Memory B cell (primary cell): ENCODE measurements at regions not wholly inside any gene's neighbourhood (a gene's known extent, or its start where the extent isn't known, plus 50 kb on each side); places are given as distances from the start of the nearest gene placed in this dataset.

Experiments used
- ATAC-seq: fragments of 150-1000 bp; cut with Tn5 transposase; 2 replicates; pipeline ENCODE4 v1.10.0; 2021; ENCODE audit warnings: low read depth, mild to moderate bottlenecking, moderate library complexity
- DNase-seq, 2 donors: peaks; one replicate each; pipeline ENCODE4 v3.0.0; 2022; ENCODE audit warnings: low spot score in 2 of 2
- H3K27ac Mint-ChIP-seq: one replicate; pipeline ENCODE4 v1.8.0; 2022; ENCODE audit warnings: mild to moderate bottlenecking, moderate library complexity, mixed read lengths
- H3K27me3 Mint-ChIP-seq: one replicate; pipeline ENCODE4 v1.8.0; 2022; ENCODE audit warnings: mixed read lengths
- H3K36me3 Mint-ChIP-seq: one replicate; pipeline ENCODE4 v1.8.0; 2022; ENCODE audit warnings: mild to moderate bottlenecking, mixed read lengths
- H3K4me1 Mint-ChIP-seq: one replicate; pipeline ENCODE4 v1.8.0; 2022; ENCODE audit warnings: mixed read lengths
- H3K4me3 Mint-ChIP-seq: one replicate; pipeline ENCODE4 v1.8.0; 2022; ENCODE audit warnings: mild to moderate bottlenecking, moderate library complexity, mixed read lengths
- H3K9me3 Mint-ChIP-seq: one replicate; pipeline ENCODE4 v1.8.0; 2022; ENCODE audit warnings: mixed read lengths

- H3K4me1 Mint-ChIP-seq: no peaks in the 10 kb centered on the region
- no peaks in the 10 kb centered on the region for H3K36me3 Mint-ChIP-seq
- no peaks in the 10 kb centered on the region for H3K27me3 Mint-ChIP-seq
- no peaks in the 10 kb centered on the region for H3K9me3 Mint-ChIP-seq
- ATAC-seq (no peak), DNase-seq (no peak)
- H3K27ac Mint-ChIP-seq: no peak overlapping the region
- H3K4me3 Mint-ChIP-seq: no peak overlapping the region
These were observed 62.9 kb upstream of the CARD18 start for GRCh38 chr11:105202422-105202821.

GRCh38 chr11:105201166-105201565, 61.6 kb upstream of the CARD18 start:
- no peaks in the 10 kb centered on the region for H3K36me3 Mint-ChIP-seq
- ATAC-seq (no peak), DNase-seq (no peak)
- no peaks in the 10 kb centered on the region for H3K9me3 Mint-ChIP-seq
- H3K27me3 Mint-ChIP-seq: no peaks in the 10 kb centered on the region
- H3K4me1 Mint-ChIP-seq: no peaks in the 10 kb centered on the region
- H3K27ac Mint-ChIP-seq: no peak overlapping the region
- no peak overlapping the region for H3K4me3 Mint-ChIP-seq

- H3K27ac Mint-ChIP-seq: no peak overlapping the region
- ATAC-seq (no peak), DNase-seq (no peak)
- no peaks in the 10 kb centered on the region for H3K27me3 Mint-ChIP-seq
- H3K36me3 Mint-ChIP-seq: no peaks in the 10 kb centered on the region
- no peaks in the 10 kb centered on the region for H3K4me1 Mint-ChIP-seq
- H3K4me3 Mint-ChIP-seq: no peak overlapping the region
- no peaks in the 10 kb centered on the region for H3K9me3 Mint-ChIP-seq
These were observed 57.7 kb upstream of the CARD18 start for GRCh38 chr11:105197071-105197815.

GRCh38 chr11:105193260-105193659, 53.7 kb upstream of the CARD18 start:
- Mint-ChIP-seq H3K27ac (no peak overlapping the region), H3K27me3 (no peaks in the 10 kb centered on the region), H3K4me1 (no peaks in the 10 kb centered on the region), H3K4me3 (no peak overlapping the region), H3K9me3 (no peaks in the 10 kb centered on the region), H3K36me3 (no peaks in the 10 kb centered on the region)
- DNase-seq: no peak
- ATAC-seq: no peak

- Mint-ChIP-seq H3K9me3 (no peaks in the 10 kb centered on the region), H3K27ac (no peak overlapping the region), H3K4me1 (no peaks in the 10 kb centered on the region)
These were observed 52.5 kb upstream of the CARD18 start for GRCh38 chr11:105192115-105192514.

GRCh38 chr11:105189581-105189980, 50.0 kb upstream of the CARD18 start:
- Mint-ChIP-seq H3K27ac (no peak overlapping the region), H3K4me1 (no peaks in the 10 kb centered on the region), H3K27me3 (peaks cover 1% of the 10 kb centered on the region), H3K36me3 (no peaks in the 10 kb centered on the region), H3K4me3 (no peak overlapping the region), H3K9me3 (no peaks in the 10 kb centered on the region)
- no peak for ATAC-seq
- DNase-seq: no peak

More at GRCh38 chr11:105192115-105192514, 52.5 kb upstream of the CARD18 start:
- H3K36me3 Mint-ChIP-seq: no peaks in the 10 kb centered on the region
- DNase-seq: no peak
- no peak for ATAC-seq
- H3K27me3 Mint-ChIP-seq: peaks cover 1% of the 10 kb centered on the region
- no peak overlapping the region for H3K4me3 Mint-ChIP-seq
